ENCODE measurements at regions not wholly inside any gene's neighbourhood (a gene's known extent, or its start where the extent isn't known, plus 50 kb on each side); places are given as distances from the start of the nearest gene placed in this dataset.

DNA sequence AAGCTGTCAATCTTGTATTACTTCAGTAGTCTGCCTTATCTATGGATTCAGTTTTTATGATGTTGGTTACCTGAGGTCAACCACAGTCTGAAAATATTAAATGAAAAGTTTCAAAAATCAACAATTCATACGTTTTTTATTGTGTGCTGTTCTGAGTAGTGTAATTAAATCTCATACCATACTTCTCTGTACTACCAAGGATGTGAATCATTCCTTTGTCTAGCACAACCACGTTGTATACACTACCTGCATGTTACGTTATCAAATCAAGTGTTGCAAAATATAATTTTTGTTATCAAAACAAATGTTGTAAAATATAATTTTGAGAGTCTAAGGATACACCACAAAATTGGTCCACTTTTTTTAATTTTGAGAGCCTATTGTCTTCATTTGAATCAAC, 590.2 kb upstream of the SETBP1 start:
- DNase-seq: no peak

DNA sequence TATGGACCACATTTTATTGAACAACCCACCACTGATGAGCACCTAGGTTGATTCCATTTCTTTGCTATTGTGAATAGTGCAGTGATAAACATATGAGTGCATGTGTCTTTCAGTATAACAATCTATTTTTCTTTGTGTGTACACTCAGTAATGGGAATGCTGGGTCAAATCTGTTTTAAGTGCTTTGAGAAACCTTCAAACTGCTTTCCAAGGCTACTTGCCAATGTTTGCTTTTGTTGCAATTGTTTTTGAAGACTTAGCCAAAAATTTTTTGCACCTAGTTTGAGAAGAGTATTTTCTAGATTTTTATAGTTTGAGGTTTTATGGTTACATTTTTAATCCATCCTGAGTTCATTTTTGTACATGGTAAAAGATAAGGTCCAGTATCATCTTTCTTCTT, 587.4 kb upstream of the SETBP1 start:
- DNase-seq: no peak

DNA sequence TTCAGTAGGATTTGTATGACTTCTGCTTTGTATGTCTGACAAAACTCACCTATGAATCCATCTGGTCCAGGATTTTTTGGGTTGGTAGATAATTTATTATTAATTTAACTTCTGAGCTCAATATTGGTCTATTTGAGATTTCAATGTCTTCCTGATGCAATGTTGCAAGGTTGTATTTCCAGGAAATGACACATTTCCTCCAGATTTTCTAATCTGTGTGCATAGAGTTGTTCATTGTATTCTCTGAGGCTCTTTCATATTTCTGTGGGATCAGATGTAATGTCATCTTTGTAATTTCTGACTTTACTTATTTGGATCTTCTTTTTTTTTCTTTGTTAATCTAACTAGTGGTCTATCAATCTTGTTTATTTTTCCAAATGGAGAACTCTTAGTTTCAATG, 584.7 kb upstream of the SETBP1 start:
- no peak for DNase-seq

GRCh38 chr18:44098551-44099098, 582.1 kb upstream of the SETBP1 start:
- no peak for DNase-seq

DNA sequence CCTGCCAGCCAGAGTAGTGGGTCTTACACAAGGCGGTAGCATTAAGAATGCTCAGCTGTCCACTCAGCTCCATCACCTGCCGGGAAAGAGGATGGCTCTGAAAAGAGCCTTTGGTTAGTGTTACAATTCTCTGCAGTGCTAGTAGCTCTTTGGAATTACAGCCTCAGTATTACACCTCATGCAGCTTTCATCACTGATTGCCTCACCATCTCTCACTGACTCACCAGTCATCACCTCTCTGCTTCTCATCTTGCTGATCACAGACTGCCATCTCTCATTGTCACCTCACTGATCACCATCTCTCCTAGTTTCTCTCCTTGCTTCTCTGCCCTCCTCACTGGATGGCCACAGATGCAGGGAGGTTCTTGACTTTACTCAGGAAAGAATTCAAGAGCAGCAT, 573.5 kb upstream of the SETBP1 start:
- DNase-seq: no peak

- DNase-seq: no peak
These were observed 569.4 kb upstream of the SETBP1 start for GRCh38 chr18:44111337-44111736.

DNA sequence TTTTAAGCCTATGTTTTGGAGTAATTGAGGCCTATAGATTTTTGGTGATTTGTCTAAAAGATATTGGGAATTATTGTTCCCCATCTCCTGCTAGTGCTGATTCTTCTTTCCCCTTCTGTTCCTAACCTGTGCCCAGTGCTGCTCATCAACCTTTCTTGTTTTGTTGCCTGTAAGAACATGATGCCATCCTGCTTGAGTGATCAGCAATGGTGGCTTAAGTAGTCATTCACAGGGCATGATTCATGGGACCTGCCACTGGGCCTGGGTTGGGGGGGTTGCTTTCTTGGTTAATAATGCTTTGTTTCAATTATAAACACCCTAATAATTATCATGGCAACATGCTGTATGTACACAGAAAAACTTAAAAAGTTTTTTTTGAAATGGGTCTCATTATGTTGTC, 562.9 kb upstream of the SETBP1 start:
- no peak for DNase-seq

DNA sequence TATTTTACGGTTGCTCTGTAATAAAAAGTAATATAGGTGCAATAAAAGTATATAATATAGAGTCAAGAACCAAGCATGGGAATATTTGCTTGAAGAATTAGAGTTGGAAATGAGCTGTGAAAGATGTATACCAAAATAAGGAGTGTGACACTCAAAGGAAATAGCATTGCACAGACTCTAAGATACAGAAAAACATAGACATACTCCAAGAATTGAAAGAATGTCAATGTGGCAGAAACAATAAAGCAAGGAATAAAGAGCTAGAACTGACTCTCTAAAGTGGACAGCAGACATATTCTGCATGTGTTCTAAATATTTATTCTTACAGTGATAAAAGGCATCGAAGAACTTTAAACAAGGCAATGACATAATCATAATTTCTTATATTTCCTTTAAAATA, 561.1 kb upstream of the SETBP1 start:
- DNase-seq: no peak

DNA sequence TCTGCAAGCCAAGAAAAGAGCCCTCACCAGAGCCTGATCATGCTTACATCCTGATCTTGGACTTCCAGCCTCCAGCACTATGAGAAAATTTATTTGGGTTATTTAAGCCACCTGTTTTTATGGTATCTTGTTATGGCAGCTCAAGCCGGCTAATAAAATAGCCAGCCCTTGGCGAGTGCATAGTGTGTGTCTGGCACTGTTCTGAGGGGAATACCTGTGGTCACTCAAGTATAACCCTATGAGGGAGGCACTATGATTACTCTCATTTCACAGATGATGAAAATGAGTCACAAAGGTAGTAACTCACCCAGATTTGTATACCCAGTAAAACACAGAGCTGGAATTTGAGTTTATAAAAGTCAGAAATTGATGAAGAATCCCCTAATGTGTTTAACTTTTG, 556.9 kb upstream of the SETBP1 start:
- DNase-seq: no peak

GRCh38 chr18:44125446-44125845, 555.2 kb upstream of the SETBP1 start:
- no peak for DNase-seq

GRCh38 chr18:44126598-44126997, 554.1 kb upstream of the SETBP1 start:
- DNase-seq: no peak

GRCh38 chr18:44128365-44128764, 552.3 kb upstream of the SETBP1 start:
- no peak for DNase-seq

DNA sequence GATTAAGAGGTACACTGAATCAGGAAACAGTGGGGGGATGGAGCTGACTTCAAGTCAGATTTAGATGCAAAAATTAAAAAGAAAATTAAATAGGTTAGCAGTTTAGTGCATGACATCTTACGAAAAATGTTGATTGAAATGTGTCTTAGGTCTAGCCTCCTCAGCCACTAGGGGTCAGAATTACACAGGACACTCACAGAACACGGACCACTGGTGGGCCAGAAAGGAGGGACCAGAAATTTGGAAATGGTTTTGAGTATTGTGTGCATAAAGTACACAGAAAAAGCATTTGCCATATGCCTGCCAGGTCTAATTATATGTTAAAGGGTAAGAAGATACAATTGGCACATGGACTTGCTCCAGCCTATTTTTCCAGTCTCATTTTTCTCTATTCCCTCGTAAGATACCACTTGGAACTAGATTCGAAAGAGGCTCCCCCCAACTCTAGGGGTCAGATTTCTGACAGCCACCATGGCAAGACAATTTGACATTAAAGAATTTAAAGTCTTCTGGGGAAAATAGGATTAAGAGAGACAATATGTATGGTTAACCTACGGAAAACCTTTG, 550.2 kb upstream of the SETBP1 start:
- DNase-seq: peak; percentile 14

GRCh38 chr18:44133483-44133882, 547.2 kb upstream of the SETBP1 start:
- DNase-seq: no peak

DNA sequence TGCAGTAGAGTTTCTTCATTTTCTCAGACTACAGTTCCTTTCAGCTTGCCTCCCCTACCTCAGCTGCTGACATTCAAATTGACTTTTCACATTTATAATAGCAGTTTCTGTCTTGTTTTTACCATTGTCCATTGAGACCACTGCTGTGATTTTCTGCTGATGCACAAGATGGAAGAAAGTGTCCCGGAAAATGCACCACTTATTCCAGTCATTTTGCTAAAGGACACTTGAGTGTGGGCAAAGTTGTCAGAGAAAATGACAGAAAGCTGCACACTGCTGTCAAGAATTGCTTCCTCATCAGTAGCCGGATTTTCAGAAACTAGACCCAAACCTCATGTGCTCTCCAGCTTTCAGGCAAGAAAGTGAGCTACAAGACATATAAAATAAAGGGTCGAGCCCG, 546.2 kb upstream of the SETBP1 start:
- DNase-seq: no peak

DNA sequence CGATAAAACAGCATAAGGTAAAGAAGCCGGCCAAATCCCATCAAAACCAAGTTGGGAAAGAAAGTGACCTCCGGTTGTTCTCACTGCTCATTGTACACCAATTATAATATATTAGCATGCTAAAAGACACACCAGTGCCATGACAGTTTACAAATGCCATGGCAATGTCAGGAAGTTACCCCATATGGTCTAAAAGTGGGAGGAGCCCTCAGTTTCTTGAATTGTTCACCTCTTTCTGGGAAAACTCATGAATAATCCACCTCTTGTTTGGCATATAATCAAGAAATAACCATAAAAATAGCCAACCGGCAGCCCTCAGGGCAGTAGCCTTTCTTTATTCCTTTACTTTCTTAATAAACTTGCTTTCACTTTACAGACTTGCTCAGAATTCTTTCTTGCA, 544.9 kb upstream of the SETBP1 start:
- DNase-seq: no peak

- DNase-seq: no peak
These were observed 544.4 kb upstream of the SETBP1 start for GRCh38 chr18:44136326-44136725.

DNA sequence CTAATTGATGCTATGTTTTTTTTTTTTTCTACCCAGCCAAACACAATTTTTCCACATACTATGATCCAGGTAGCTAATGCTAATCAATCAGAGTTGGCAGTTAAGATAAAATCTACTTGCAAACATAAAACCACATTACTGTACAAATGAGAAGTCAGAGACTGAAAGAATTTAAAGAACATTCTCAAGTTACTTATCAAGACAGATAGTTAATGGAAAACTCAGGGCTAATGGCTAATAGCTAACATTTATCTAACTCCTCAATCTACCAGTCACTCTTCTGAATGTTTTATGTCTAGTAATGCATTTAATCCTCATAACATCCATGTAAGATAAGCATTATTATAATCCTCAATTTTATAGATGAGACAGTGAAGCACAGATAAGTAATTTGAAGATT, 537.6 kb upstream of the SETBP1 start:
- DNase-seq: no peak

DNA sequence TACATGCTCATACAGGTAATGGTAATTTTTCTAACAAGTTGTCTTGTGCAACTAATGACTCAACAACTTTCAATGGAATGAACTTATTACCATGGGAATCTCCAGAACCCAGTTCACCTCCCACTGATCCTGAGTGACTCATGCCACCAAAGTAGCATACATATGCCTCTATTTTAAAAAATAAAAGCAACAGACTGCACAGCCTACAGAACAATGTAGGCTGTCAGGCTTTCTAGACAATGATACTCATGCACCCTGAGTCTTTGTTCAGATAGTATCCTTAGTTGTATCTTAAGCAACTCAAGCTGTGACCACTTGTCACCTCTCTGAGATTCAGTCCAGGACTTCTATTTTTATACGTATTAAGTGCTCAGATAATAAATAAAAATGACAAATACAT, 531.0 kb upstream of the SETBP1 start:
- no peak for DNase-seq

- DNase-seq: no peak
These were observed 526.7 kb upstream of the SETBP1 start for GRCh38 chr18:44153981-44154380.

DNA sequence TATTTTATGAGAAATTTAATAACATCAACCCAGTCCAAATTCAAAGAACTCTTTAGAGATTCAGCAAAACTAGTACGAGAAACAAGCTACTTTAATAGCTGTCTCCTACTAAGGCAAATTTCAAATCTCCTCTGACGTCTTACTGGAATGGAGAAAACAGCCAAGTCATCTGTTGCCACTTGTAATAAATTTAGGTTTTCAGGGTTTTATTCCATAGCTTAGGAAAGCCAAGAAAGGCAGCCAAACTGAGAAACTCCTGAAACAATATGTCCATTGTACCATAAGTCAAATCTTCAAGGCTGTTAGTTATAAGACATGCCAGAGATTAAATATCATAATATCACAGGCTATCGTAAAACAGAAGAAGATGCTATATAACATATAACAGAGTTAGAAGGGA, 524.6 kb upstream of the SETBP1 start:
- DNase-seq: no peak

DNA sequence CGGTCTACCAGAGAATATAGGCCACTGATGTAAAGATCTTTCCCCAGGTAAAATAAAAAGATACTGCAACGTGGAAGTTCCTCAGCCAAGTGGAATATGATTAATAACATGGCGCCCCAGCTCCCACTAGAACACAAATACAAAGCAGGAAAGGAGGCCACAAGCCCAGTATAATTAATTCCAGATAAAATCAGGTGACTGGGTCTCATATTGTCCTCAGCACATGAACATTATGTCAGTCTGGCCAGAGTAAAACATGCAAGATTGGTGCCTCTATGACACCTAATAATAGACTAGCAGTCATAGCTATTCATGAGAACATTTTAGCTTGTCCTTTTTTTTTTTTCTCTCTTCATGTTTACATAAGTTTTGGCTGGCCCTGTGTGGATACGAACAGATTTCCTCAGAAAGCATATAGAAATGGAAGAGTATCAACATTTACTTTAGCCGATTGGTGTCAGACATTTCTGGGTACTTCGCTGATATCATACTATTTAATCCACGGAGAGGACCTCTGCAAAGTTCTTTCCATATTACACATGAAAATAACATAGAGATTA, 523.8 kb upstream of the SETBP1 start:
- no peak for DNase-seq

DNA sequence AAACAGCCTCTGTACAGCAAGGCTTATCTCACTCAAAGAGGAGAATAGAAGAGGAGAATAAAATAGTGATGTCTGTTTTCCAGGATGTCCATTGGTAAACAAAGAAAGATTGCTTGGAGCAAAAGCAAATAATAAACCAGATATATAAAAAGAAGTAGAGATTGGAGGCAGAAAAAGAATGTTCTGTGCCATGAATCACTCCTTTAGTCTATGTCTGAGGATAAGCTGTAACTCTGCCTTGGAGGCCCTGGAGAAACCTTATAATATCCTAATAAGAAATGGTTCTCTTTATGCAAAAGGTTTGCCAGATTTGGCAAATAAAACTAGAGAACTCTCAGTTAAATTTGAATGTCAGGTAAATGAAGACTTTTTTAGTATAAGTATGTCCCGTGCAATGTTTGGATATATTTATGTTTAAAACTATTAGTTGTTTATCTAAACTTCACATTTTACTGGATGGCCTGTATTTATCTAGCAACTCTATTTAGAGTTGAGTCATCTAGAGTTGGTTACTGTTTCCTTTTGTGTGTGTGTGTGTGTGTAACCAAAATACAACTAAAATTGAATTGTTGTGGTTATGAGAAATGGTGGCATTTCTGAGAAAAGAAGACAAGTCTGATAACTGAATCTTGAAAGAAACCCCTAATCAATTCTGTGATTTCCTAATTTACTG, 510.3 kb upstream of the SETBP1 start:
- no peak for DNase-seq

DNA sequence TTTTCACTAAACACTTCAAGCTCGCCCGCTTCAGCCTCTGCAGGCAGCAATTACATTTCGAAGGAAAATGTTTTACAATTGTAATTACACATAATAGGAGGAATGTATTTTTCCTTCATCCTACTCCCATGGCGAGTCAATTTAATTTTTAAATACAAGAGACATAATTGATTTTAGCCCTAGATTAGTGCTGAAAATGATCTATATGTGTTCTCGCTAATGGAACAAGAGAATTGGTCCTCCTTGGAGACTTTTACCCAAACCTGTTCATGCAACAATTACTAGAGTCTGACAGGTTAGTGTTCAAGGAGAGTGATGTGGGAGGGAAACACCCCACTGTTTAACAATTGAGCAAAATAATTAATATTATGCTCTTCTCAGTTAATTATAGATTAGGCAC, 509.4 kb upstream of the SETBP1 start:
- no peak for DNase-seq

DNA sequence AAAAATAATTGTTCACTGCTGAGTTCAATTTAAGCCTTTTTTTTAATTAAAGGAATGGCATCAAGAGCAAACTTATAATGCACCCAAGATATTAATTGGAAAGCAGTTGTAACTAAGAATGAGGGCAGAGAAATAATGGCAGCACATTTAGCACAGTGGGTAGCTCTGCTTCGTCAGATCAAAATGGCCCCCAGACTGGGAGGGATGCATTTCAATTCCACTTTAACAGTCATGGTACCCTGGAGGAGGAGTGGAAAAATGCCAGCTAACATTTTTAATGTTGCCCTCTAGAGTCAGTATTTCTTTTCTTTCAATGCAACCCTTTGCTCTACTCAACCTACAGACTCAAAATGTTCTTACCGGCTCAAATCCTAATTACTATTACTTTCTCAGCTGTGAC, 504.8 kb upstream of the SETBP1 start:
- no peak for DNase-seq
